Endothelial cell of umbilical vein (primary cell): ENCODE measurements at regions not wholly inside any gene's neighbourhood (a gene's known extent, or its start where the extent isn't known, plus 50 kb on each side); places are given as distances from the start of the nearest gene placed in this dataset.

Source experiments
- EZH2 ChIP-seq: IDR thresholded peaks from 2 replicates; pipeline ENCODE4 v1.6.1; 2012; ENCODE audit warnings: borderline replicate concordance, low read depth, mild to moderate bottlenecking, moderate library complexity, low read length, inconsistent platforms; ENCODE audit not compliant: severe bottlenecking
- GATA2 ChIP-seq: IDR thresholded peaks from 2 replicates; pipeline ENCODE4 v1.7.0; 2011; ENCODE audit warnings: low read depth, mild to moderate bottlenecking, moderate library complexity, mixed read lengths, low read length; ENCODE audit not compliant: insufficient read length, insufficient read depth
- TF ChIP-seq, protein P1 (sequence below), 2 donors: IDR thresholded peaks; 1 replicate in 1 of 2; 2 replicates in 1 of 2; pipeline ENCODE4 v1.5.1; 2011; ENCODE audit warnings: low read length in 2 of 2, mild to moderate bottlenecking in 2 of 2, moderate library complexity in 2 of 2, control low read depth in 1 of 2, inconsistent platforms in 1 of 2, low read depth in 1 of 2; ENCODE audit not compliant: insufficient read depth in 1 of 2; ENCODE audit errors: extremely low read depth in 1 of 2

GRCh38 chr5:145283141-145283810 lies 551.9 kb downstream of the PRELID2 start:
- TF ChIP-seq, protein P1, sequence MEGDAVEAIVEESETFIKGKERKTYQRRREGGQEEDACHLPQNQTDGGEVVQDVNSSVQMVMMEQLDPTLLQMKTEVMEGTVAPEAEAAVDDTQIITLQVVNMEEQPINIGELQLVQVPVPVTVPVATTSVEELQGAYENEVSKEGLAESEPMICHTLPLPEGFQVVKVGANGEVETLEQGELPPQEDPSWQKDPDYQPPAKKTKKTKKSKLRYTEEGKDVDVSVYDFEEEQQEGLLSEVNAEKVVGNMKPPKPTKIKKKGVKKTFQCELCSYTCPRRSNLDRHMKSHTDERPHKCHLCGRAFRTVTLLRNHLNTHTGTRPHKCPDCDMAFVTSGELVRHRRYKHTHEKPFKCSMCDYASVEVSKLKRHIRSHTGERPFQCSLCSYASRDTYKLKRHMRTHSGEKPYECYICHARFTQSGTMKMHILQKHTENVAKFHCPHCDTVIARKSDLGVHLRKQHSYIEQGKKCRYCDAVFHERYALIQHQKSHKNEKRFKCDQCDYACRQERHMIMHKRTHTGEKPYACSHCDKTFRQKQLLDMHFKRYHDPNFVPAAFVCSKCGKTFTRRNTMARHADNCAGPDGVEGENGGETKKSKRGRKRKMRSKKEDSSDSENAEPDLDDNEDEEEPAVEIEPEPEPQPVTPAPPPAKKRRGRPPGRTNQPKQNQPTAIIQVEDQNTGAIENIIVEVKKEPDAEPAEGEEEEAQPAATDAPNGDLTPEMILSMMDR (IDR thresholded peaks at IDR 0.05; ENCODE audit: extremely low read depth in 1 of 2, insufficient read depth in 1 of 2, low read depth in 1 of 2, low read length in 2 of 2): no peak
- no peak for TF ChIP-seq GATA2
- TF ChIP-seq EZH2: no peak
